ENCODE measurements at regions not wholly inside any gene's neighbourhood (a gene's known extent, or its start where the extent isn't known, plus 50 kb on each side); places are given as distances from the start of the nearest gene placed in this dataset.

GRCh38 chr1:30014031-30014430 lies 709.4 kb downstream of the MATN1 start:
- 57 to 80% methylated on average over 1 of the region's 2 CpGs for WGBS, 2 donors (ENCODE audit: low coverage in 1 of 2)
- TF ChIP-seq POLR2AphosphoS5 (IDR thresholded peaks at IDR 0.05) = no peak
- no peak for TF ChIP-seq CTCF (IDR thresholded peaks at IDR 0.05)
- Histone ChIP-seq H3K36me3 (no peaks in the 10 kb centered on the region), H3K9me3 (peaks cover 0 to 20% (median 0%) of the 10 kb centered on the region in 3 donors), H3K4me1 (no peaks in the 10 kb centered on the region), H3K27ac (no peak overlapping the region), H3K27me3 (peaks cover 25% of the 10 kb centered on the region), H3K4me3 (no peak overlapping the region)
- ATAC-seq = no peak

DNA sequence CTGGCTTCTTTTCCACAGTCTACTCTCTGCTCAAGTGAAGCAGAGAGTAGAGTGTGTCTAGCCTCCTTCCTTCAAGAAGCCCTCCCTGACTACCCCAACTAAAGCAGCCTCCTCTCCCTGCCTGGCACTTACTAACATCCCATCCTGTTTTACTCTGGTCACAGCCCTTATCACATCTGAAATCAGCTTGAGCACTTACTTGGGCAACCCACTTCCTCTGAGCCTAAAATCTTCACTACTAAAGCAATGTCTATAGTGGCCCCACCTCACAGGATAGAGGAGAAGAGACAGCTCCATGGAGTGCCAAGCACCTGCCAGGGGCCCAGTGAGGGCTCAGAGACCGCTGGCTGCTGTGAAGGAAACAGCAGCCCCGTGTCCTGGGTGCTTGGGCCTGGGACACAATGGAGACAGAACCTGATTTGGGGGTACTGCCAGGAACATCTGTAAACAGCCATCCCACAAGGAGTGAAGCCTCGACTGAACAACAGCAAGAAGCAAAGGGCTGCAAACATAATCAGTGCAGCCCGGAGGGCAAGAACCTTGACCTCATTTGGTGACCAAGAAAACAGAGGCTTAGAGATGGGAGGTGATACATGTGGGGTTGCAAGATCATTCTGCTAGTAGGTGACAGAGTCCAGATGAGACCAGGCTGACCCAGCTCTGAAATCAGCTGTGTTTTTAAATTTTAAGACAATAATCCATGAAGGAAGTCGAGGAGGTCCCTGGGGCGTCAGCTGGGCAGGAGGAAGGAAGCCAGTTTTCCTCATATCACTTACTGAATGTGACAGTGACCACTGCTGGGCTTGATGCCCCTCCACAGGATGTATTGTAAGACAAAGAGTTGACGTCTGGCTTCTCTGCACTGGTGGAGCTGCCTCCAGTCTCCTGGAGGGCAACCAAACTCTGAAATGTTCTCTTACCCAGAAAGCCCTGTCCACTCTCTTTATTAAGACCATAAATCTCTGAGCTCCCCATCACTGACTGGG lies 710.6 kb downstream of the MATN1 start:
- H3K9me3 ChIP-seq = peaks cover 0 to 7% (median 0%) of the 10 kb centered on the region in 3 donors
- no peak for ATAC-seq
- peaks cover 25% of the 10 kb centered on the region for H3K27me3 ChIP-seq
- no peak for TF ChIP-seq EP300 (IDR thresholded peaks at IDR 0.05)
- TF ChIP-seq POLR2A (IDR thresholded peaks at IDR 0.05) = no peak
- TF ChIP-seq CTCF (IDR thresholded peaks at IDR 0.05) = no peak
- TF ChIP-seq POLR2AphosphoS5 (IDR thresholded peaks at IDR 0.05) = no peak
- H3K27ac ChIP-seq = no peak overlapping the region
- 21 to 41% methylated on average over 2 to 4 of the region's 7 CpGs for WGBS, 2 donors (ENCODE audit: low coverage in 1 of 2)
- H3K36me3 ChIP-seq = no peaks in the 10 kb centered on the region
- H3K4me3 ChIP-seq = no peak overlapping the region
- no peaks in the 10 kb centered on the region for H3K4me1 ChIP-seq

GRCh38 chr1:30011970-30012369 lies 711.4 kb downstream of the MATN1 start:
- H3K27ac ChIP-seq = no peak overlapping the region
- H3K9me3 ChIP-seq = no peaks in the 10 kb centered on the region
- H3K4me1 ChIP-seq = no peaks in the 10 kb centered on the region
- no peak overlapping the region for H3K4me3 ChIP-seq
- no peak for TF ChIP-seq EP300 (IDR thresholded peaks at IDR 0.05)
- TF ChIP-seq POLR2AphosphoS5 (IDR thresholded peaks at IDR 0.05) = no peak
- TF ChIP-seq POLR2A (IDR thresholded peaks at IDR 0.05) = no peak
- TF ChIP-seq CTCF (IDR thresholded peaks at IDR 0.05) = no peak
- 63% methylated on average over 2 of the region's 6 CpGs; no CpG with 5 or more reads in 1 of the 2 donors for whole genome bisulfite sequencing, 2 donors (ENCODE audit: low coverage in 1 of 2)
- H3K27me3 ChIP-seq = peaks cover 25% of the 10 kb centered on the region
- H3K36me3 ChIP-seq = no peaks in the 10 kb centered on the region
- no peak for ATAC-seq

DNA sequence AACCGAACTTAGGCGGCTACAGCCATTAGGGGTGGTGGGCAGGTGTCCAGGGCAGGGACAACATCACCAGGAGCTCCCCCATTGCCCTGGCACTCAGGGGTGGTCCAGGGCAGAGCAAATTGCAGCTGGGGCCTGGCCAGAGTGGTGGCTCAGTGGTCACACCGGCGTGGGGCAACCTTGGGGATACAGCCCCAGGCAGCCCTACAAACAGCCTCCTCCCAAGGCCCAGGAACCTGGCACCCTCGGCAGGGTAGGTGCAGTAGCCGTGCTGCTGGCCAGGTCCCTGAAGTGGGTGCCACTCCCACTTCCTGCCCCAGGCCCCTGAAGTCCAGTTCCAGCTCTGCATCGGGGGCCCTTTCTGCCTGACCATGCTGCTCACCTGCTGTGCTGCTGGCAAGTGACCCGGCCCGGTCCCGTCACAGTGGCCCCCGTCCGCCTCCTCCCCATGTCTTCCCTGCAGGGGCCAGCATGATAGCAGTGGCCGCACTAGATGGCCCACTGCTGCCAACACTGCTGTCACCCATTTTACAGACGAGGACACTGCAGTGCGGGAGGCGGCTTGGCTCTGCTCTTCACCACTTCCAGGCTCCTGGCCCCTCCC lies 712.8 kb downstream of the MATN1 start:
- TF ChIP-seq POLR2A (IDR thresholded peaks at IDR 0.05) (no peak), POLR2AphosphoS5 (IDR thresholded peaks at IDR 0.05) (no peak), CTCF (IDR thresholded peaks at IDR 0.05) (no peak), EP300 (IDR thresholded peaks at IDR 0.05) (no peak)
- Histone ChIP-seq H3K36me3 (no peaks in the 10 kb centered on the region), H3K4me1 (no peaks in the 10 kb centered on the region), H3K27ac (no peak overlapping the region), H3K9me3 (no peaks in the 10 kb centered on the region), H3K27me3 (peaks cover 25% of the 10 kb centered on the region), H3K4me3 (no peak overlapping the region)
- WGBS, 2 donors (ENCODE audit: low coverage in 1 of 2) = 87 to 88% methylated on average over 4 to 6 of the region's 16 CpGs
- ATAC-seq = no peak
